Thyroid gland (tissue), 4 donors: ENCODE measurements at regions not wholly inside any gene's neighbourhood (a gene's known extent, or its start where the extent isn't known, plus 50 kb on each side); places are given as distances from the start of the nearest gene placed in this dataset.

Experiments
- CTCF ChIP-seq, 6 experiments: fragments of 200-600 bp in 3 of 6; fragments of 450-650 bp in 3 of 6; sonication (generic) in 3 of 6; IDR thresholded peaks; one replicate each; pipeline ENCODE4 v1.5.1; 2016 to 2019; ENCODE audit warnings: antibody characterized with exemption in 6 of 6, mild to moderate bottlenecking in 2 of 6, inconsistent platforms in 1 of 6, moderate library complexity in 1 of 6
- POLR2A ChIP-seq, 2 donors: fragments of 450-650 bp; IDR thresholded peaks; one replicate each; pipeline ENCODE4 v1.6.1; 2017; ENCODE audit warnings: antibody characterized with exemption in 2 of 2, mild to moderate bottlenecking in 2 of 2, moderate library complexity in 1 of 2

- TF ChIP-seq CTCF (IDR thresholded peaks at IDR 0.05) (no peak), POLR2A (IDR thresholded peaks at IDR 0.05) (no peak)
Observed at GRCh38 chr4:22179124-22179874, 230.7 kb upstream of the KCNIP4 start.
